ENCODE measurements at regions not wholly inside any gene's neighbourhood (a gene's known extent, or its start where the extent isn't known, plus 50 kb on each side); places are given as distances from the start of the nearest gene placed in this dataset.

- no peak for TF ChIP-seq POLR2A (IDR thresholded peaks at IDR 0.05; ENCODE audit: borderline replicate concordance, extremely low read depth, insufficient read depth, insufficient read length)
- no peak for TF ChIP-seq YY1 (IDR thresholded peaks at IDR 0.05; ENCODE audit: extremely low read depth, insufficient replicate concordance, low read depth, low read length)
- TF ChIP-seq REST (IDR thresholded peaks at IDR 0.05; ENCODE audit: low read depth): no peak
Measured at GRCh38 chrX:77085372-77085771, 361.8 kb upstream of the FGF16 start.
